ENCODE measurements at regions not wholly inside any gene's neighbourhood (a gene's known extent, or its start where the extent isn't known, plus 50 kb on each side); places are given as distances from the start of the nearest gene placed in this dataset.
"Not testable (repeated sequence)": the region's sequence is repeated elsewhere in the genome, so short reads cannot be mapped to it uniquely, and the experiment has no call there.

- DNase-seq: no peak
Measured at GRCh38 chr1:234896477-234897389, 231.9 kb downstream of the TOMM20 start.

DNA sequence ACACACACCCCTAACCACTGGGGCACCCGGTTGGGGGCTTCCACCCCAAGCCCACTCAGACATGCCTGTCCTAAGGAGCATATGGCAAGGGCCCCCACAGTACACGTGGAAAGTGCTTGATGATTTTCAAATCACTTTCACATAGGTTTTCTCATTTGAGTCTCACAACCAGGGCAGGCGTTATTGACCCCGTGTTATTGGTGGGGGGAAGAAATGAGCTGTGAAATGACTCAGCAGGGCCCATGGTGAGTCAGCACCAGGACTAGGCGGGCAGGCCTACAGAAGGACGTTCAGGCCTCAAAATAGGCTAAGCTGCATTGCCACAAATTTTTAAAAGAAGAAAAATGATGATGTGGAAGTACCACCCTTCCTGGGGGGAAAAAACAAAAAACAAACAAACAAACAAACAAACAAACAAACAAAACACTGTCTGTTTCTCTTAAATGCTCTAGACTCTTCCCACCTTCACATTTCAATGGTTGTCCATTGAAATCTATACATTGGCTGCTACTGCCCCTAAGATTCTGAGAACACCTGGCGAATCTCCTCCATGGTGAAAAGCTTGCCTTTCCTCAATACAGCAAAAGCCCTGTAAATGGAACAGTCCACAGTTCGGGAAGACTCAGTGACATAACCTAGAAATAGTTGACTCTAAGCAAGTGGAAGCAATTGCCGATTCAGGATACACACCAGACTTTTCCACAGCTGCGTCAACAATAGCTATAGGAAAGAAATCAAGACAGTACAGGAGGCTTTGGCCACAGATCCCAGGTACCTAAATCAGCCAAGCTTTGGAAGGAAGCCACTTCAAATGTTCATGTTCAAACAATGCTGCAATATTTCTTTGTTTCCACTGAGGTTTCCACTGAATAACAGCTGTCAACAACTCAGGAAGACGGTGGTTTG is 234.7 kb downstream of the TOMM20 start:
- DNase-seq: peak; percentile 32

GRCh38 chr1:234893359-234893724 is 235.3 kb downstream of the TOMM20 start:
- DNase-seq: no peak

DNA sequence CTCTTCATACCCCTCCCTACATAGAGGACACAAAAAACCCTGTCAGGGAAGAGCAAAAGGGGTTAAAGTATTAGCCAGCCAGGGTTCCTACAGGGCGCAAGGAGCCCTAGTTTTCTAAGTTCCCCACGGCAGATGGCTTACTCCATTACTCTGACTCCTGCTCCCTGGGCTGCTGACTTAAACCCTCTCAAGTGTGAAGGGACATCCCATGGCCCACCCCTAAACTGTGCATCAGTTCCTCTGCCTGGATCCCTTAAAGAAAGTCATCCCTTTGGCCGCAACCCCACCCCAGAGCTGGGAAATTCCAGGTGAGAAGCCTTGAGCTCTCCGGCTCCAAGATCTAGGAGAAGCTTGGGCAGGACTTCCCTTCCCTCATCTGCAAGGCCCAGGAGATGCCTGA is 236.0 kb downstream of the TOMM20 start:
- no peak for DNase-seq

- DNase-seq: no peak
Measured at GRCh38 chr1:234891427-234891826, 237.2 kb downstream of the TOMM20 start.

- DNase-seq: no peak
Measured at GRCh38 chr1:234889643-234890042, 239.0 kb downstream of the TOMM20 start.

- not testable (repeated sequence) for DNase-seq
Measured at GRCh38 chr1:234888247-234888646, 240.4 kb downstream of the TOMM20 start.

GRCh38 chr1:234887016-234887900 is 241.4 kb downstream of the TOMM20 start:
- DNase-seq: no peak

- DNase-seq: no peak
Measured at GRCh38 chr1:234886081-234886984, 242.3 kb downstream of the TOMM20 start.

DNA sequence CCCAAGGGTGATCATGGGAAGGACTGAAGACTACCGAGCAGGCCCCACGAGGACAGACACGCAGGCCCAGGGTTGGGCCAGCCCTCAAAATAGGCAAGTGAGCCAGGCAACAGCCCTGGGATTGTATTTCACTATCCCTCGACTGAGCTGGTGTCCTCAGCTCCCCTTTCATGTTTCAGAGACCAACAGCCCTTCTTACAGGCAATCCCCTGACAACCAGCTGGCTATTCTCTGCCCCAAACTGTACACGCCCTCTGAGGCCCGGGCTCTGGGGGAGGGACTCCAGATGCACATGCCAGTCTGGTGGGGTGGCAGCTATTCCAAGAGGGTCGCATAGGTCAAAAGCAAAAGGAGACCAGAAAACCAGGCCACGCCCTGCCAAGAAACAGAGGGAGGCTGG is 243.0 kb downstream of the TOMM20 start:
- DNase-seq: no peak

DNA sequence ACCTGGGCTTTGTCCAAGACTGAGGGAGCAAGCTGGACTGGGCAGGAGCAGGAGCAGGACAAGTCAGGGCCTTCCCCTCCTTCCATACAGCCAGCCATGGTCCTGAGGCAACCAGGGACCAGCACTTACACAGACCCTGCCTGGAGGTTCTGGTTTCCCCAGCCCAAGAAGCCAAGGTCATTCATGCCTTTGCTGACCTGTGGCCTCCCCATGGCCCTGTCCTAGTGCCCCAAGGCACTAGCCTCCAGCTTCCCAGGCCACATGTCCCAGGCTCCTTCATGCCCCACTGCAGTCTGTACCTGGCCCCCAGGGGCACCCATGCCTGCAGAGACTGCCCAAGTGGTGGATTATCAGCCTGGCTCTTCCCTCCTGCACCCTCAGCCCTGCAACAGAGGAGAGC is 243.9 kb downstream of the TOMM20 start:
- no peak for DNase-seq

GRCh38 chr1:234884006-234884405 is 244.6 kb downstream of the TOMM20 start:
- no peak for DNase-seq

DNA sequence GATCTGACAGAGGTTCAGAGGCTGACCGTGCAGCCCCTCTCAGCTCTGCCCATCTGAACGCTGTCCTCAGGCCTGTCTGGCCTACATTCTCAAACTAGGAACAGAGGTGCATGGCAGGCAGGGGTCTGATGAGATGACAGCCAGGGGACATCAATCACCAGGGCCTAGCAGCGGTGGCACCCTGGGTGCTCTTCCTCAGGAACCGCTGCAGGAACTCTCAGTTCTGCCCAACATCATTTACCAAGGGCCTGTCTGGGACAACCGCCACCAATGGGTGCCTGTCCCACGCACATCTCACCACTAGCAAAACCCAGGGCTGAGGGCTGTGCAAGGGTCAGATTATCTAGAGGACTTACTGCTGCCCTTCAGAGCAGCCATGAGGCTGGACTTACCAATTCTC is 245.7 kb downstream of the TOMM20 start:
- DNase-seq: no peak

- no peak for DNase-seq
Measured at GRCh38 chr1:234881893-234882771, 246.5 kb downstream of the TOMM20 start.

- DNase-seq: peak; percentile 53
Measured at GRCh38 chr1:234879147-234880080, 249.2 kb downstream of the TOMM20 start.

- no peak for DNase-seq
Measured at GRCh38 chr1:234878288-234878687, 250.3 kb downstream of the TOMM20 start.

- DNase-seq: no peak
Measured at GRCh38 chr1:234877761-234878160, 250.9 kb downstream of the TOMM20 start.

- DNase-seq: peak; percentile 100
Measured at GRCh38 chr1:234875953-234876855, 252.4 kb downstream of the TOMM20 start.
